ENCODE measurements at regions not wholly inside any gene's neighbourhood (a gene's known extent, or its start where the extent isn't known, plus 50 kb on each side); places are given as distances from the start of the nearest gene placed in this dataset.

DNA sequence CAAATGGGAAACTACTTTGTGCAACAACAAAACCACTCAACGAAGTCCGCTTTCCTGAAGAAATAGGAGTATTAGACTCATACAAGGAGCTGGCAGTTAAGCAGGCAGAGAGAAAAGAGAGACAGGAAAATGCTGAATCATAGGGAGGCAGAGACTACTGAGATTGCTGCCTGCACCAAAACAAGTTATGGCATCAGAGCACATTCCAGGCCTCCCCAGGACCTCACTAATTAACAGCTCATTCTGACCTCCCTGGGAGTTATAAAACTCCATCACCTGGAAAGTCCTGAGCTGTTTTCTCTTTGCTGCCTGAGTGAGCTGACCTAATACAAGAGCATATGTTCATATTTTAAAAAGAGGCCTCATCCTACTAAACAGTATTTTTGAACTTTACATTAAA lies 741.0 kb downstream of the MCTP2 start:
- Histone ChIP-seq H2AFZ (ENCODE audit: low read length) (no peak overlapping the region), H4K20me1 (ENCODE audit: insufficient read depth, low read length) (no peaks in the 10 kb centered on the region), H3K27me3 (ENCODE audit: control insufficient read depth in 1 of 2, insufficient read depth in 2 of 2, low read length in 2 of 2) (no peaks in the 10 kb centered on the region), H3K9me3 (ENCODE audit: low read length) (peaks cover 74% of the 10 kb centered on the region), H3K79me2 (ENCODE audit: insufficient read depth, low read length) (no peaks in the 10 kb centered on the region), H3K4me1 (ENCODE audit: insufficient read depth, low read length) (no peaks in the 10 kb centered on the region), H3K27ac (ENCODE audit: extremely low read length, insufficient read depth, low read length) (no peak overlapping the region), H3K4me2 (ENCODE audit: low read depth, low read length) (no peak overlapping the region), H3K36me3 (replicated peaks in 1 of 2; ENCODE audit: control insufficient read depth in 1 of 2, insufficient read depth in 2 of 2, low read length in 2 of 2) (no peaks in the 10 kb centered on the region), H3K4me3 (replicated peaks in 1 of 3; ENCODE audit: insufficient read depth in 1 of 3, low read depth in 2 of 3, low read length in 3 of 3) (no peak overlapping the region), H3K9ac (ENCODE audit: insufficient read depth, low read depth, low read length) (no peak overlapping the region)
- intact Hi-C loops (cut with micrococcal nuclease; ENCODE audit: unreplicated experiment) (no loop called here), in situ Hi-C loops (cut with HindIII; ENCODE audit: extremely low pct_ligation_motif_present, low pct_unique_long_range_greater_than_20kb) (no loop called here)
- FAIRE-seq, result no peak
- DNase-seq (ENCODE audit: low spot score), result no peak
- ChIA-PET POLR2A (no interaction called here), CTCF (ENCODE audit: low intra/inter-chr PET ratio, low total read pairs) (no interaction called here)
- no TSS peak for BruUV-seq (replicated peaks)
- no peak for ATAC-seq
- 5% methylated on average over 2 of the region's 2 CpGs for WGBS (ENCODE audit: low lambda C conversion rate)
- TF ChIP-seq NCOA1 (CRISPR knock-in tag; IDR thresholded peaks at IDR 0.05), result no peak
- no peak for TF ChIP-seq ELF4 (CRISPR knock-in tag; IDR thresholded peaks at IDR 0.05; ENCODE audit: borderline replicate concordance)
- no peak for TF ChIP-seq ZNF709 (CRISPR knock-in tag; IDR thresholded peaks at IDR 0.05)
- TF ChIP-seq TGIF2 (CRISPR knock-in tag; IDR thresholded peaks at IDR 0.05), result no peak
- TF ChIP-seq MAFF (IDR thresholded peaks at IDR 0.05; ENCODE audit: low read depth, low read length), result no peak
- TF ChIP-seq, protein P1, sequence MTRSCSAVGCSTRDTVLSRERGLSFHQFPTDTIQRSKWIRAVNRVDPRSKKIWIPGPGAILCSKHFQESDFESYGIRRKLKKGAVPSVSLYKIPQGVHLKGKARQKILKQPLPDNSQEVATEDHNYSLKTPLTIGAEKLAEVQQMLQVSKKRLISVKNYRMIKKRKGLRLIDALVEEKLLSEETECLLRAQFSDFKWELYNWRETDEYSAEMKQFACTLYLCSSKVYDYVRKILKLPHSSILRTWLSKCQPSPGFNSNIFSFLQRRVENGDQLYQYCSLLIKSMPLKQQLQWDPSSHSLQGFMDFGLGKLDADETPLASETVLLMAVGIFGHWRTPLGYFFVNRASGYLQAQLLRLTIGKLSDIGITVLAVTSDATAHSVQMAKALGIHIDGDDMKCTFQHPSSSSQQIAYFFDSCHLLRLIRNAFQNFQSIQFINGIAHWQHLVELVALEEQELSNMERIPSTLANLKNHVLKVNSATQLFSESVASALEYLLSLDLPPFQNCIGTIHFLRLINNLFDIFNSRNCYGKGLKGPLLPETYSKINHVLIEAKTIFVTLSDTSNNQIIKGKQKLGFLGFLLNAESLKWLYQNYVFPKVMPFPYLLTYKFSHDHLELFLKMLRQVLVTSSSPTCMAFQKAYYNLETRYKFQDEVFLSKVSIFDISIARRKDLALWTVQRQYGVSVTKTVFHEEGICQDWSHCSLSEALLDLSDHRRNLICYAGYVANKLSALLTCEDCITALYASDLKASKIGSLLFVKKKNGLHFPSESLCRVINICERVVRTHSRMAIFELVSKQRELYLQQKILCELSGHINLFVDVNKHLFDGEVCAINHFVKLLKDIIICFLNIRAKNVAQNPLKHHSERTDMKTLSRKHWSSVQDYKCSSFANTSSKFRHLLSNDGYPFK (CRISPR knock-in tag; IDR thresholded peaks at IDR 0.05; ENCODE audit: borderline replicate concordance), result no peak
- TF ChIP-seq HDAC6 (IDR thresholded peaks at IDR 0.05; ENCODE audit: low read depth, low read length), result no peak

DNA sequence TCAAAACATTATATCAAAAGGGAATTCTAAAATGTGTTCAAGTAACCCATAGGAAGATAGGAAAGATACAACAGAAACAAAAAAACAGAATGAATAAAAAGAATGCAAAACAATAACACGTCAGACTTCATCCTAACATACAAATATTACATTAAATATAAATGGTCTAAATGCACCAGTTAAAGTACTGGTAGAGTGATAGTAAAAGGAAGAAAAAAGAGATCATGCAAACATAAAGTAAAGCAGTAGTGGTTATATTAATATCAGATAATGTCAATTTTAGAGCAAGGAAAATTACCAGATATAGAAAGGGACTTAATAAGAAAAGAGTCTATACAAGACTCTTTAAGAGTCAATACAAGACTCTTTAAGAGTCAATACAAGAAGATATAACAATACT lies 755.7 kb downstream of the MCTP2 start:
- H3K9ac ChIP-seq (ENCODE audit: insufficient read depth, low read depth, low read length), result no peak overlapping the region
- no peak overlapping the region for H3K4me2 ChIP-seq (ENCODE audit: low read depth, low read length)
- no peak overlapping the region for H2AFZ ChIP-seq (ENCODE audit: low read length)
- peaks cover 85% of the 10 kb centered on the region for H3K9me3 ChIP-seq (ENCODE audit: low read length)
- no peak for ATAC-seq
- in situ Hi-C loops (cut with HindIII; ENCODE audit: extremely low pct_ligation_motif_present, low pct_unique_long_range_greater_than_20kb), result no loop called here
- H4K20me1 ChIP-seq (ENCODE audit: insufficient read depth, low read length), result no peaks in the 10 kb centered on the region
- intact Hi-C loops (cut with micrococcal nuclease; ENCODE audit: unreplicated experiment), result no loop called here
- H3K4me3 ChIP-seq (replicated peaks in 1 of 3; ENCODE audit: insufficient read depth in 1 of 3, low read depth in 2 of 3, low read length in 3 of 3), result no peak overlapping the region
- DNase-seq (ENCODE audit: low spot score), result no peak
- TF ChIP-seq, protein P2, sequence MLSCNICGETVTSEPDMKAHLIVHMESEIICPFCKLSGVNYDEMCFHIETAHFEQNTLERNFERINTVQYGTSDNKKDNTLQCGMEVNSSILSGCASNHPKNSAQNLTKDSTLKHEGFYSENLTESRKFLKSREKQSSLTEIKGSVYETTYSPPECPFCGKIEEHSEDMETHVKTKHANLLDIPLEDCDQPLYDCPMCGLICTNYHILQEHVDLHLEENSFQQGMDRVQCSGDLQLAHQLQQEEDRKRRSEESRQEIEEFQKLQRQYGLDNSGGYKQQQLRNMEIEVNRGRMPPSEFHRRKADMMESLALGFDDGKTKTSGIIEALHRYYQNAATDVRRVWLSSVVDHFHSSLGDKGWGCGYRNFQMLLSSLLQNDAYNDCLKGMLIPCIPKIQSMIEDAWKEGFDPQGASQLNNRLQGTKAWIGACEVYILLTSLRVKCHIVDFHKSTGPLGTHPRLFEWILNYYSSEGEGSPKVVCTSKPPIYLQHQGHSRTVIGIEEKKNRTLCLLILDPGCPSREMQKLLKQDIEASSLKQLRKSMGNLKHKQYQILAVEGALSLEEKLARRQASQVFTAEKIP (CRISPR knock-in tag; IDR thresholded peaks at IDR 0.05; ENCODE audit: borderline replicate concordance), result no peak
- H3K36me3 ChIP-seq (replicated peaks in 1 of 2; ENCODE audit: control insufficient read depth in 1 of 2, insufficient read depth in 2 of 2, low read length in 2 of 2), result no peaks in the 10 kb centered on the region
- H3K27me3 ChIP-seq (ENCODE audit: control insufficient read depth in 1 of 2, insufficient read depth in 2 of 2, low read length in 2 of 2), result no peaks in the 10 kb centered on the region
- 3% methylated on average over 1 of the region's 1 CpG for WGBS (ENCODE audit: low lambda C conversion rate)
- H3K79me2 ChIP-seq (ENCODE audit: insufficient read depth, low read length), result no peaks in the 10 kb centered on the region
- CTCF ChIA-PET (ENCODE audit: low intra/inter-chr PET ratio, low total read pairs), result no interaction called here
- no peak overlapping the region for H3K27ac ChIP-seq (ENCODE audit: extremely low read length, insufficient read depth, low read length)
- POLR2A ChIA-PET, result no interaction called here
- no peak for FAIRE-seq
- H3K4me1 ChIP-seq (ENCODE audit: insufficient read depth, low read length), result no peaks in the 10 kb centered on the region
- BruUV-seq (replicated peaks), result no TSS peak
